H1 (cell line): ENCODE measurements at regions not wholly inside any gene's neighbourhood (a gene's known extent, or its start where the extent isn't known, plus 50 kb on each side); places are given as distances from the start of the nearest gene placed in this dataset.

ENCODE experiments used
- KDM4A ChIP-seq: IDR thresholded peaks from one replicate; pipeline ENCODE4 v1.7.1; 2012; ENCODE audit warnings: low read depth, mild to moderate bottlenecking, moderate library complexity, low read length, inconsistent platforms; ENCODE audit not compliant: severe bottlenecking
- SIX5 ChIP-seq: IDR thresholded peaks from 2 replicates; pipeline ENCODE4 v1.6.1; 2011; ENCODE audit warnings: mild to moderate bottlenecking, low read depth, low read length
- USF2 ChIP-seq: IDR thresholded peaks from 2 replicates; pipeline ENCODE4 v1.6.1; 2011; ENCODE audit warnings: low read length, improper control_type of control experiment
- YY1 ChIP-seq: IDR thresholded peaks from 2 replicates; pipeline ENCODE4 v1.6.1; 2011; ENCODE audit warnings: low read depth, mild to moderate bottlenecking, low read length
- TF ChIP-seq, protein P1 (sequence below): IDR thresholded peaks from 2 replicates; pipeline ENCODE4 v1.6.1; 2012; ENCODE audit warnings: inconsistent platforms

DNA sequence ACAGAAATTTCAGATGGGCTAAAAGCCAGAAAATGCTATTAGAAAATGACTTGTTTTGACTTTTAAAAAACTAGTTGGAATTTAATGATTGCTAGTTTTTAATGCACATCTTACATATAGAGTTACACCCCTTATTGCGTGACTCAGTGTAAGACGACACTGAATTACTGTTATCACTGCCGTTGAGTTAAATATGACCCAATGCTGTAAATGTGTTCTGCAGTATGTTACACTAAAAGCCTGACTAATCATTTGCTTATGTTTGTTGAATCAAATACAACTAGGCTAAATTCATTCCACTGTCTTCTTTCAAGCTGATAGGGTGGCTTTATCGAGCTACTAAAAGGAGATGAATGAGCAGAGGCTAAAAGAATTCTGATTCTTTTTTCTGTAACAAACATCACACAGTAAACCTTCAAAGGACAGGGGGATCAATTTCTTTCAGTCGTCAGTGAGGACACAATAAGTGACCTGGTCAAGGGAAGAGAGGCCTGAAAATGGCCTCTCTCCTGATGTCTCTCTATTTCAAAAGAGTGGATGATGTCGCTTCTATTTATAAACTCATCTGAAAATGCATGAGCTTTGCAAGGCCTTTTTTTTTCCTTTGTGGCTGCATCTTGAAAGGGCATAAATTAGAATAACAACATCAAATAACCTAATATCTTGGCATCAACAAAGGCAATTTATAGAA is 142.2 kb upstream of the KCNIP4 start (continued):
- TF ChIP-seq KDM4A (no peak), USF2 (no peak), SIX5 (no peak), YY1 (no peak)
- TF ChIP-seq, protein P1, sequence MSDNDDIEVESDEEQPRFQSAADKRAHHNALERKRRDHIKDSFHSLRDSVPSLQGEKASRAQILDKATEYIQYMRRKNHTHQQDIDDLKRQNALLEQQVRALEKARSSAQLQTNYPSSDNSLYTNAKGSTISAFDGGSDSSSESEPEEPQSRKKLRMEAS, result no peak
